ENCODE measurements at regions not wholly inside any gene's neighbourhood (a gene's known extent, or its start where the extent isn't known, plus 50 kb on each side); places are given as distances from the start of the nearest gene placed in this dataset.

DNA sequence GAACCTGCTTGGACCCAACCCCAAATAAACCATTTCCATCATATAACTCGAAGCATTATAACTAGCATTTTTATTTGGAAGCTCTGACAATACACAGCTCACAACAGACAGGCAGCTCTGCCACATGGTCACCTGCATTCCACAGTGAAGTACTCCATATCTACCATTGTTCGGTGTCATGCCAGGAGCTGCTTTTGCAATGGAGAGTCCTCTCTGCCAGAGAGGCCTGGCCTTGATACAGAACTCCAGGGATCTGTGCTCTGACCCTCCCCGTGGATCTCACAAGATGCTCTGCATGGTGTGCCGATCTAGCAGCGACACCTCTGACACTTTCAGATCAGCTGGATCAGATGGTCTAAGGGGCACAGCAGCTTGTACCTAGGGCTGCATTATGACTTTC lies 109.6 kb downstream of the SYF2 start:
- TF ChIP-seq, protein P1, sequence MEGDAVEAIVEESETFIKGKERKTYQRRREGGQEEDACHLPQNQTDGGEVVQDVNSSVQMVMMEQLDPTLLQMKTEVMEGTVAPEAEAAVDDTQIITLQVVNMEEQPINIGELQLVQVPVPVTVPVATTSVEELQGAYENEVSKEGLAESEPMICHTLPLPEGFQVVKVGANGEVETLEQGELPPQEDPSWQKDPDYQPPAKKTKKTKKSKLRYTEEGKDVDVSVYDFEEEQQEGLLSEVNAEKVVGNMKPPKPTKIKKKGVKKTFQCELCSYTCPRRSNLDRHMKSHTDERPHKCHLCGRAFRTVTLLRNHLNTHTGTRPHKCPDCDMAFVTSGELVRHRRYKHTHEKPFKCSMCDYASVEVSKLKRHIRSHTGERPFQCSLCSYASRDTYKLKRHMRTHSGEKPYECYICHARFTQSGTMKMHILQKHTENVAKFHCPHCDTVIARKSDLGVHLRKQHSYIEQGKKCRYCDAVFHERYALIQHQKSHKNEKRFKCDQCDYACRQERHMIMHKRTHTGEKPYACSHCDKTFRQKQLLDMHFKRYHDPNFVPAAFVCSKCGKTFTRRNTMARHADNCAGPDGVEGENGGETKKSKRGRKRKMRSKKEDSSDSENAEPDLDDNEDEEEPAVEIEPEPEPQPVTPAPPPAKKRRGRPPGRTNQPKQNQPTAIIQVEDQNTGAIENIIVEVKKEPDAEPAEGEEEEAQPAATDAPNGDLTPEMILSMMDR (IDR thresholded peaks at IDR 0.05), result no peak
- TF ChIP-seq ZFX (IDR thresholded peaks at IDR 0.05; ENCODE audit: borderline replicate concordance), result no peak
